ENCODE measurements at regions not wholly inside any gene's neighbourhood (a gene's known extent, or its start where the extent isn't known, plus 50 kb on each side); places are given as distances from the start of the nearest gene placed in this dataset.

DNA sequence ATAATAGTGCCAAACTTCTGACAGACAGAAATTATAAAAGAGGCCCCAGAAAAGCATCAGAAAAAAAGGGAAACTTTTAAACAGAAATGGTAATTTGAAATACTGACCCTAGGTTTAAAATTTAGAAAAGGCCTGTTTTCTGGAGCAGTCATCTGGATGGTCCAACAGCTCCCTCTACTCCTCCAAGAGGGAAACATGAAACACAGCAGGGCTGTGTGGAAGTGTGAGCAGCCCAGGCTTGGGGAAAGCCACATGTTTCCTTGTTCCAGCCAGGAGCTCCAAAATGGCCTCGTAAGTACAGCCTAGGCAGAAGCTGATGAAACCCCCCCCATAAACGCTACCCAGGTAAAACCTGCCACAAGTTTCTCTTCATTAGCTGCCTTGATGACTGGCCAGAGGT lies 499.3 kb upstream of the ADAMTS16 start:
- peak; percentile 70 for DNase-seq (ENCODE audit: low spot score)

GRCh38 chr5:4642525-4642924 lies 497.6 kb upstream of the ADAMTS16 start:
- DNase-seq (ENCODE audit: low spot score) = no peak

DNA sequence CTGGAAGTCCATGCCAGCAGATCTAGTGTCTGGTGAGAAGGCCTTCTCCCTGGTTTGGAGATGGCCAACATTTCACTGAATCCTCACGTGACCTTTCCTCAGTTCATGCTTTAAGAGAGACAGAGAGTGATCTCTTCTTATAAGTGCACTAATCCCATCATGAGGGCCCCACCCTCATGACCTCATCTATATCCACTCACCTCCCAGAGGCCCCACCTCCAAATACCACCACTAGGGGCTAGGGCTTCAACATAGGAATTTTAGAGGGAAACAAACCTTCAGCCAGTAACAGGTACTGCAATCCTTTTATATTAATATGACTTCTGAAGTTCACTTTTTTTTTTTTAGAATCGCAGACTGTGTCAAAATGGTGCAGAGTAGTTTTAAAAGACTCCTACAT lies 496.9 kb upstream of the ADAMTS16 start:
- DNase-seq (ENCODE audit: low spot score) = no peak

DNA sequence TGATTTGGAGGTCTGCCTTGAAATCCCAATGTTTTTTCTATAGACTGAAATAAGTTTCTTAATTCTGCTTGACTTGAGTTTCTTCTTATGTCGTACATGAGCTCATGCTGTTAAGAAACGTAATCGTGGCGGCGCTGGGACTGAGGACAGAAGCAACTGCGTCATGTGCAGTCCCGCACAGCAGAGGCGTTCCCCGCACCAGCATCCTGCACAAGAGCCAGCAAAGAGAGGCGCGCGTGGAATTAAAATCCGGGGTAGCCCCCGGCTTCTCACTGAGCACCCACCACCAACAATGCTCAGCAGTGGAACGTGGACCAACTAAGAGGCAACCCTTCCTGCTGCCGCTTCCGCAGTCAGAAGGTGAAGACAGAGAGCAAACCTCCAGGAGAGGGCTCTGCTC lies 496.2 kb upstream of the ADAMTS16 start:
- DNase-seq (ENCODE audit: low spot score) = no peak

DNA sequence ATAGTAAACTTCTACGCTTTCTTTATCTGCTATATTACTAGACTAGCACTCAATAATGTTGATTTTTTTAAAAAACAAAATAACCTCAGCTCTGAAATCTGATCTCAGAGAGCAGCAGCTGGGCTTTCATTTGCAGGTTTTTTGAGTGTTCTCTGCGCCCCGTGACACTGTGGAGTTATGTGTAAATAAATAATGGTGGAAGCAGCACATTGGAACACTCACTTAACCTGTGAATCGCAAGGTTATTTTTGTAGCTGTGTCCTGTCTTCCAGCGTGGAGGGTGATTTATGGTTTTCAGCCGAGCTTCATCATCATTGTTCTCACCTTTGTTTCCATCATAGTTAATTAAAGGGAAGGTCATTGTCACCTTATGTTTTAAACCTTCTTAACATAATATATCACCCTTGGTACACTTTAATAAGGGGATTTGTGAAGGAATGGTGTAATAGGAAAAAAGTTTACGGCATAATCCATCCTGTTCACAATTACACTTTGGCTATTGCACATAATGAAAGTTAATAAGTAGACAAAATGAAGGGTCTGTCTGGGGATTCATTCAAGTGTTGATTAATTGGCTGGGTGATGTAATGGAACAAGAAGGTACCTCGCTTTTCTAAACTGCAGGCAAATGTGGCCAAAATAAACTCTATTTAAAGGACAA lies 493.3 kb upstream of the ADAMTS16 start:
- no peak for DNase-seq (ENCODE audit: low spot score)

DNA sequence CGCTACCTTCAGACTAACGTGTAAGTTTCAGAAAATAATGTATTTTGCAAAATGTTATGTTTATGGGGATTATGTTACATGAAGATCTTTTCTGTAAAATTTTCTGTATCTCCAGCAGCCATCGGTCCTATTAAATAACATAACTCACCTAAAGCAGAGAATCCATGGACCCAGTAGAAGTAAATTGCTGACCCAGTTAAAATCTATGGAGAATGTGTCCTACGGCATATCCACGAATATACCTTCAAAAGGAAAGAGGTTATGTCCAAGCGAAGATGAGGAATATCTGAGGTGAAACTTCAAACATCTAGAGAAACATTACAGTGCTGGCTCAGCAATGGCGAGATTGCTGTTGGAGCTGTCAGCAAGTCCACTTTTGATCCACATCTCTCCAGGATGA lies 492.2 kb upstream of the ADAMTS16 start:
- DNase-seq (ENCODE audit: low spot score) = no peak

DNA sequence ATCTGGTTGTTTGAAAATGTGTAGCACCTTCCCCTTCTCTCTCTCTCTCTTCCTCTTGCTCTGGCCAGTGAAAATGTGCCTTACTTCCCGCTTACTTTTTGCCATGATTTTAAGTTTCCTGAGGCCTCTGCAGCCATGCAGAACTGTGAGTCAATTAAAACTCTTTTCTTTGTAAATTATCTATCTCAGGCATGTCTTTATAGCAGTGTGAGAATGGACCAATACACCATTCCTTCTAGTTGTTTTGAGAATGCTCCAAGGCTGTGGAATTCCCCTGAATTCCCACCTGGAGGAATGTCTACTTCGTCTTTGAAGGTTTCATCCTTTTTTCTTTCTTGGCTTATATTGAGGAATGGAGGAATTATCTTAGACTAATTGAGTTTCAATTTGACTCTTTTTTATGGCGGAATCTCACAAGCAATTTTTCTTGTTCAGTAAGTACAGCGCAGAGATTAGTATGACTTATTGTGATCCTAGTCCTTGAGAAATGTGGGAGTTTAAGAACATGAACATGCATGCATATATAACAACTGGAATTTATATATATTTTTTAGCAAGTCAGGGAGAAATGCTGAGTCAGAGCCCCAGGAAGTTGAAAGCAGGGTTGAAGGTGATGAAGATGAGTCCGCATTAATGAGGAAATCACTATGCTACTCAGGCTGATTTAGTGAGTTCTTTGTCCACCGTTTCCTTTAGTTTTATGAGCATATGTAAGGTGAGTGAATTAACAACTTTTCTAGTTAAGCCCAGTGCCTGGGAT lies 488.1 kb upstream of the ADAMTS16 start:
- DNase-seq (ENCODE audit: low spot score) = no peak

GRCh38 chr5:4653475-4653874 lies 486.7 kb upstream of the ADAMTS16 start:
- no peak for DNase-seq (ENCODE audit: low spot score)

DNA sequence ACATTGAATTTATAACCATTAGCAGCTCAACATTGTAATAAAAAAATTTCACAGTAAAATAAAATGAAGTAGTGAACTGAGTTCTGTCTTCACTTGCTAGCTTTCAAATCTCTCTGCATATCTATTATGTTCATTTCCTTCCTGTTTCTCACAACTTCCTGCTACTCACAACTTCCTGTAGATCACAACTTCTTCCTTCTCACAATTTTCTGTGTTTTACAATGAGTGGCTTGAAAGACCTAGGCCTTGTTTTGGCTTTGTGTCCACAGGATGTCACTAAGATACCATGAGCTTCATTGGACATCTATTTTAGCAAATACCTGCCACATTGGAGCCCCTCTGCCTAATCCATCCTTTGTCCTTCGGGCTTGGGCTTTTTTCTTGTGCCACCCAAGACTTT lies 480.3 kb upstream of the ADAMTS16 start:
- DNase-seq (ENCODE audit: low spot score) = no peak

DNA sequence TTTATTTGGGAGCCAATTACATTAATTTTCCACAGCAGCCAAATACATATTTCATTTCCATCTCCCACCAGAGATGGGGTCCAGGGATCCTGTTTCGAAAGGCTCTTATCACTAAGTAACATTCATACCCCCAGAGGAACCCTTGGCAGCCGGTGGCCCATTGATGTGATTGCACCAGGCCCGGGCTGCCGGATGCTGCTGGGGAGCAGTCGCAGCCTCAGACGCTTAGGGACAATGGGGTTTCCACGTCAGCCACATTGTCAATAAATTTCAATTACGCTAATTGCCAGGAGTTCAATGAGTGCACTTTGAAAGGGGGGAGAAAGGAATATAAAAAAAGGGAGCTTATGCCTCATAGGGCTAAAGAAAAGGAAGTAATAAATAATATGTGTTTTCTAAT lies 478.8 kb upstream of the ADAMTS16 start:
- DNase-seq (ENCODE audit: low spot score) = peak; percentile 56

DNA sequence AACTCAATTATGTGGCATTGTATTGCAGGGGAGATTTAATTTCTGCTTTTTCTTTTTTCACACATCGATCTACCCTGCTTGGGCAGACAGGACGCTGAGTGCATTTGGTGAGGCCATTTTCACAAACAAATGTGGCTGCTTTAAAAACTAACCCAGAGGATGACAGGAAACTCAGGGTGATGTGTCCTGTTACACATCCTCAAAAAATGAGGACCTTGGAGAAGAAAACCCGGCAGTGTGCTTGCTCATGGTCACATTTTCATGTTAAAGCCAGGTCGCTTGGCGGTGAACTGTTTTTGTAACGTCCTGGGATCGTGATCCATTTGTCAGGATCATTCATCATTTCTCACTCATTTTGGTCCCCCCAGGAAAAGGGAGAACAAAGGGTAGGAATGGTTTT lies 478.3 kb upstream of the ADAMTS16 start:
- no peak for DNase-seq (ENCODE audit: low spot score)

DNA sequence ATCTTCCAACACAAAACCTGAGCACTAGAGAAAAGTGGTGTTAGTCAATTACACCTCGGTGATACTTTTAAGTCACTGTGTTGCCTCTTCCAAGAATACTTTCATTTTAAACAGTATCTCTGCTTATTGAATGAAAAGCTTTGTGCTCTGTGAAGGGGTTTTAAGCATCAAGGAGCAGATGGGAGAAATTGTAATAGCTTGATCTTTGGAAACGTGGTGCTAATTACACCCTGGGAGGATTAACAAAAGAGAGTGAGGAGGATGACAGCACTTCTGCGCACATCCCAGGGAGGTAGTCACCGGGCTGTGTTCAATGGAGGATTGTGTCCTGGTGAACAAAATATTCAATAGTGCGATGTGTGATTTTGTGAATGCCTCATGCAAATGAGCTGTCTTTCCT lies 477.4 kb upstream of the ADAMTS16 start:
- DNase-seq (ENCODE audit: low spot score) = peak; percentile 62

GRCh38 chr5:4665911-4666310 lies 474.2 kb upstream of the ADAMTS16 start:
- no peak for DNase-seq (ENCODE audit: low spot score)

DNA sequence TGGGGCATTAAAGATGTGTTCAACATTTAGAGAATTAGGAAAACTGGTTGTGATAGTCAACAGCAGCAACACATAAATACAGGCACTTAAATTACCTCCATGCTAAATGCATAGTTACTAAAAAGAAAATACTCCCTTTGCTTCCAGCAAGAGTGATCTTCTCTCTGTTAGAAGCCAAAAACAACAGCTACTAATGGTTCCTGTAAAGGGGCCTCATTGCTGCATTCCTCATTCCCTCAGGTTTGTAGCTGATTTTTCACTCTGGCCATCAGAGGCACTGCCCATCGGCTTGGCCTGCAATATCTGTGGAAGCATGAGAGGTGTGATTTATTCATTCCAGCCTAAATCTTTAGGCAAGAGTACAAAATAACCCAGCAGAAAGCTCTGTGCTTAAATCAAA lies 466.0 kb upstream of the ADAMTS16 start:
- no peak for DNase-seq (ENCODE audit: low spot score)

GRCh38 chr5:4676934-4677333 lies 463.2 kb upstream of the ADAMTS16 start:
- DNase-seq (ENCODE audit: low spot score) = no peak

- DNase-seq (ENCODE audit: low spot score) = no peak
These were observed 455.2 kb upstream of the ADAMTS16 start for GRCh38 chr5:4684946-4685345.

DNA sequence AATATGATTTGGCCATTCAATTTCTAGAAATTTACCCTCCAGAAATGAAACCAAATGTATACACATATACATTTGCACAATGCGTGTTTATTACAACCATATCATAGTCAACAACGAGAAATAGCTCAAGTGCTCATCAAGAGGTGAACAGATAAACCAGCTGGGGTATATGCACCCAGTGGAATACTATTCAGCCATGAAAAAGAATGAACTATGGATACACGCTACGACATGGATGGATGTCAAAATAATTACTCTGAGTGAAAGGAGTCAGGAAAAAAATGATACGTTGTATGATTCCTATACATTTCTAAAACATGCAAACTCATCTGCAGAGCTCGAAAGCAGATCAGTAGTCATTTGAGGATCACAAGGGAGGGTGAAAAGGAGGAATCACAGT lies 441.5 kb upstream of the ADAMTS16 start:
- DNase-seq (ENCODE audit: low spot score) = no peak

- no peak for DNase-seq (ENCODE audit: low spot score)
These were observed 440.5 kb upstream of the ADAMTS16 start for GRCh38 chr5:4699592-4699991.

- DNase-seq (ENCODE audit: low spot score) = peak; percentile 73
These were observed 440.1 kb upstream of the ADAMTS16 start for GRCh38 chr5:4700069-4700468.

DNA sequence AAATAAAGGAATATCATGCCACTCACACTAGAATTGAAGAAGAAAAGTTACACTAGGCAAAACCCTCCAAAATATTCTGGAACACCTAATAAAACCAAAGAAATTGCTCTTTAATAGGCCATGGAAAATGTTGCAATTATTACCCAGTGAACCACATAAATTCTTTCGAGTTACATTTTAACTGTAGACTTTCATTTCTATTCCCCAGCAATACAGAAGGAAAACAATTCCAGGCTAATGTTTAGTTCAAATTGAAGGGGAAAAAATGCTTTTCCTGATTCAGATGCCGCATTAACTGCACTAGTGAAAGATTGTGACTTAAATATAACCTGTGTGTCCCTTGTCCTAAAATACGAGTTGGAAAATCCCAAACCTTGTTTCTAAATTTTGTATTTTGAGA lies 439.3 kb upstream of the ADAMTS16 start:
- no peak for DNase-seq (ENCODE audit: low spot score)

GRCh38 chr5:4703931-4704458 lies 436.1 kb upstream of the ADAMTS16 start:
- no peak for DNase-seq (ENCODE audit: low spot score)

GRCh38 chr5:4704951-4705350 lies 435.2 kb upstream of the ADAMTS16 start:
- DNase-seq (ENCODE audit: low spot score) = no peak

- no peak for DNase-seq (ENCODE audit: low spot score)
These were observed 423.3 kb upstream of the ADAMTS16 start for GRCh38 chr5:4716781-4717180.

DNA sequence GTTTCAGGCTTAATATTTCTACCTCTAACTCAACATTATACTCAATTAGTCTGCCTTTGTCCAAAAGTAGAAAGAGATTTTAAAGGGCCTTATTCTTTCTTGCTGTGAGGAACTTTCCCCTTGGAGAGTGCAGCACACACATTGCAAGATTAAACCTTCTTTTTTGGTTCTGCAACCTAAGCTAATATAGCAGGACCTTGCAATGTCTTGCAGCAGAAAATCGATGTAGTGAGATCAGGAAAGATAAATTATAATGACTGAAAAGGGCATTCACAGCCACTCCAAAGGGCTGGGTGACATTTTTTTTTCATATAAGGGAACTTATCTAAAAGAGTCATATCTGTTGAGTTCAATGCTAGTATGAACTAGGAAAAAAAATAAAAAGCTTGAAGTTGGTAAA lies 422.7 kb upstream of the ADAMTS16 start:
- DNase-seq (ENCODE audit: low spot score) = no peak

Measured in D341Med (cell line).